SK-MEL-5 (cell line): ENCODE measurements at regions not wholly inside any gene's neighbourhood (a gene's known extent, or its start where the extent isn't known, plus 50 kb on each side); places are given as distances from the start of the nearest gene placed in this dataset.

Experiments used
- DNase-seq: peaks from one replicate; pipeline ENCODE4 v3.0.0-alpha.2; 2016; ENCODE audit warnings: low read depth, low spot score
- in situ Hi-C: cut with HindIII; loops from 2 replicates; pipeline ENCODE4 v1.10.0; 2016; ENCODE audit warnings: low sequenced_read_pairs, high pct_unique_total_duplicates, low pct_unique_long_range_greater_than_20kb

DNA sequence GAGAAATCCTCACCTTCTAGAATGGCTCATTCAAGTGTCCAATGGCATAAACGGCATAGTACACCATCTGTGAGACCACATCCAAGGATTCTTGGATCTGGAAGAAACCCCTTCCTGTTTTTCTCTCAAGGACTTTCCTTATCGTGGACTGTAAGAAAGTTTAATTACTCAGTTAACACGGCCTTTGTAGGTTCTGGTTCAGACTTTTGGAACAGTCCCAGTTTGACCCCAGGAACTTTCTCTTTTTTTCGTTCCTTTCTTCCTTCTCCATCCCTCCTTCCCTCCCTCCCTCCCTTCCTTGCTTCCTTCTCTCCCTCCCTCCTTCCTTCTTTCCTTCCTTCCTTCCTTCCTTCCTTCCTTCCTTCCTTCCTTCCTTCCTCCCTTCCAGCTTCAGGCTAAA is 343.5 kb upstream of the SMIM31 start:
- no peak for DNase-seq
- in situ Hi-C loops, result no loop called here

DNA sequence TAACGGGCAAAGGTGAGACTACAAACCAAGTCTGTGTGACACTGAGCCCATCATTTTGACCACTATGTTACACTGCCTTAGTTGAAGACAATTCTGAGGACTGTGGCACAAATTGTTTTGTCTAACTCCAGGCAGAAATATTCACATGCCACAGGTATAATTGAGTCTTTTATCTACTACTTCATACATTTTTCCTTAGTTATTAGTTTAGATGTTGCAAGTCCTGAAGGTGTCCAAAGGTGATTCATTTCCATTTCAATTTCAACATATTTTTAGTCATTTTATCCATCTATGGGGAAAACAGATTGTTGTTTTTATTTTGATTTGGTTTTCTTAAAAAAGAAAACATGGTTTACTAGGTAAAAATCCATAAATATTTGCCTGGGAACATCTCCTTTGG is 341.7 kb upstream of the SMIM31 start:
- in situ Hi-C loops, result no loop called here
- DNase-seq, result no peak

DNA sequence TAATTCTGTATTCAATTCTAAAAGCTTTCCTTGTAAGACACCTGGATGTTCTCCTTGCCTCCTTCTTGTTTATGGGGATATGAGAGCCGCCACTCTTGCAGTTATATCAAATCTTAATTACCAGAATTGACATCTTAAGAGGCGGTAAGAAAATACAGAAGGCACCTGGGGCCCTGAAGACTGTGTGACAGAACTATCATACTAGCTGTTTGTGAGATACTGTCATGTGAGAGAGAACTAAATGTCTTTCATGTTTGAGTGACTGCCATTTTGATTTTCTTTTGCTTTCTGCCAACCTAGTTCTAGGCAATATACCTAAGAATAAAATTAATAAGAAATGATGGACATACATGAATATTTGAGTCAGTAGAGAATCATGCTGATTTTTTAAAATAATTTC is 340.2 kb upstream of the SMIM31 start:
- no peak for DNase-seq
- in situ Hi-C loops, result no loop called here

DNA sequence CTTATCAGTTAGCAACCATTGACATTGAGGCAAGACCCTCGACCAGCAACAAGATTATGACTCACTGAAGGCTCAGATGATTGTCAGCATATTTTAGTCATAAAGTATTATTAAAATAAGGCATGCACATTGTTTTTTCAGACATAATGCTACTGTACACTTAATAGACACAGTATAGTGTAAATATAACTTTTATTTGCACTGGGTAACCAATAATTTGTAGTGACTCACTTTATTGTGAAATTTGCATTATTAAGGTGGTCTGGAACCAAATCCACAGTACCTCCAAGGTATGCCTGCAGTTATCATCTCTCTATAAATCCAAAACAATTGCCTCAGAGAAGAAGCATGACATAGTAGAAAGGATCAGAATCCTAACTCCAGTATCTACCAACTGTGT is 330.1 kb upstream of the SMIM31 start:
- no peak for DNase-seq
- in situ Hi-C loops, result no loop called here

DNA sequence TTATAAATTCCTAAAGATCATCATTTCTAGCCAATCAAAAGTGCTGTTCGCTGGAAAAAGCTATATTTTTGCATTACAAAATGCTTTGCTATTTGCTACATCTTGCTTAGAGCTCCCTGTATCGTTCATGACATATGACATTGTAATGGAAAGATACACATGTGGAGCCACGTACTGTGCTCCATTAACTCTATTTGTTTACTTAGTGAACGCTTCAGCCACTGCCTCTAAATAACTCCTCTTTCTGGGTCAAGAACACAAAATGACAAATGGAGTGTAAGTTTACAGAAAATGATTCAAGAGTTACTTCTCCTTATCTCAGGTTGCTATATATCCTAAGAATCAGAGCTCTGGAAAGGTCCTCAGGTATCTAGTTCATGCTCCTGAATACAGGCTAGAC is 329.1 kb upstream of the SMIM31 start:
- DNase-seq, result no peak
- in situ Hi-C loops, result no loop called here

DNA sequence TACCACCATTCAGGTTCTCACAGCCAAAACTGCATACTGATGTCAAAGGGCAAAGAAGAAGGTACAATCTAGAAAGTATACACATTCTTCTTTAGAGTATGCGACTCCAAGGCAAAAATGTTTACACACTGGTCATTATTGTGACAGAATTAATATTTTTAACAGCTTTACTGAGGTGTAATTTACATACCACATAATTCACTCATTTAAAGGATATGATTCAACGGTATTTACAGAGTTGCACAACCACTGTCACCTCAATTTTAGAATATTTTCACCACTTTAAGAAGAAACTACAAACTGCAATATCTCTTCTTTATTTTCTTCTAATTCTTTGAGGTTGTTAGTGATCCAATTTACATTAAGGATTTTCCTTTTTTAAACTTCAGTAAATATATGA is 325.4 kb upstream of the SMIM31 start:
- DNase-seq, result no peak
- in situ Hi-C loops, result no loop called here

DNA sequence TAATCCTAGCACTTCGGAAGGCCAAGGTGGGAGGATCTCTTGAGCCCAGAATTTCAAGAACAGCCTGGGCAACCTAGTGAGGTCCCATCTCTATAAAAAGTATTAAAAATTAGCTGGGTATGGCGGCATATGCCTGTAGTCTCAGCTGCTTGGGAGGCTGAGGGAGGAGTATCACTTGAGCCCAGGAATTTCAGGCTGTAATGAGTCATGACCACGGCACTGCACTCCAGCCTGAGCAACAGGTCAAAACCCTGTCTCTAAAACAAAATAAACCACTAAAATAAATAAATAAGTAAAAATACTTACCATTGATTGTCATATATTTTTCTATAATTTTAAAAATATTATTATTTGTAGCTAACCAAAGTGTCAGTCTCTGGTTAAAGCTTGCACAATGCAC is 315.6 kb upstream of the SMIM31 start:
- DNase-seq, result no peak
- in situ Hi-C loops, result no loop called here

DNA sequence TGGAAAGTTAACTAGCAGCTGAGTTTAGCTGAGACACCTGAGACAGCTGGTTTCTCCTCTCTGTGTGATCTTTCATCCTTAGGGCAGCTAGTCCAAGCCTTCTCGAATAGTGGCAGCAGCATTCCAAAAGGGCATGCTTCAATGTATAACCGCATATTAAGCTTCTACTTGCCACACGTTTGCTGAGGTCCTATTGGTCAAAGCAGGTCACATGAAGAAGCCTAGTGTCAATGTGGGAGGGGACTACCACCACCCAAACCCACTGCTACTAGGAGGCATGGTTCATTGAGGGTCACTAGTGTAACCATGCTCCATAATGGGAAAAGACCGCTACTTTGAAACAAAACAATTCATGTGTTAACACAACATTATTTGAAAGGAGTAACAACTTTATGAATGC is 314.9 kb upstream of the SMIM31 start:
- in situ Hi-C loops, result no loop called here
- peak; percentile 3 for DNase-seq

DNA sequence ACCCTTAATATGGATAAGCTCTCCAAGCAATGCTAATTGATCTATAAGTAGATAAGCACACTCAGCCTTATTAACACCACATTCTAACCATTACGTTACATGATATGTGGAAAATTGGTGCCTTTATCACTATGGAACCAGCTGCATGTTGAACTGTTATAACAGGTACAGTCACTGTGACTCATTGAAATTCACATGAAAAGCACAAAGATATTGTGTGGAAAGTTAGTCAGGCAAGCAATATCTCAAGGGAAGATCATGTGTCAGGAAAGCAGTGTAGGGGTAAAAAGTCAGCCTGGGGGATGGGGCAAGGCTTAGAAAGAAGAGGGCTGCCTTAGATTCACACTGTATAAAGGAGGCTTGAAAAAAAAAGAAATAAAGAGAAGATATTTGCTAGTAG is 313.7 kb upstream of the SMIM31 start:
- DNase-seq, result no peak
- in situ Hi-C loops, result no loop called here

DNA sequence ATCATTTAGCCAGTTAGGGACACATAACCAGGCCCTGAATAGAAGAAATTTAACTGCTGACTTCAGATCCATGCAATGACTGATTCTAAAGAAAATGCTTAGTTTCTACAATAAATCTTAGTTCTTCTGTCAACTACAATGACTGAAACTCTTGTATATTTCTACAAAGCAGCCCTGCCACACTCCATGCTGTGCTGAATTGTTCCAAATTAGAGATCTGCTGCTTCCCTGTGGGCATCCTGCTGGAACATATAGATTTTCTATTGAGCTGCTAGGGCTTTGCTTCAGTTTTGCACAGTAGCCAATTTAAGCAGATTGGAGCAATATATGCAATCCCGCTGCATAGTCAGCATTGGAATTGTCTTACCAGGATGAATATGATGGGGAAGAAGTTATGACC is 312.8 kb upstream of the SMIM31 start:
- DNase-seq, result no peak
- in situ Hi-C loops, result no loop called here

DNA sequence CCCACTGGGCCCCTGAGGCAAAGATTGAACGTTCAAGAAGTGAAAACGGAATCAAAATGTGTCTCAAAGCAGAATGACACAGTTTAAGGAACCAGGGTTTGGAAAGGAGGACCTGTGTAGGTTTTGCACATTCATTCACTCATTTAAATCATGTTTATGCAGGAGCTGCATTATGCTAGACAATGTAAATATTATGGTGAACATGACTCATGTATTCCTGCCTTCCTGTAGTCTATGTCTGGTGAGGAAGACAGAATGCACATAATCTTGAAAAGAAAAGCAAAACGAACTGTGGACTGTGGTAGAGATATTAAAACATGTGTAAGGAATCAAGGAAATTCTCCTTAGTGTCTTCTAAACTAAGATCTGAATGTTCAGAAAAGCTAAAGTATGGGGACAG is 311.8 kb upstream of the SMIM31 start:
- no peak for DNase-seq
- in situ Hi-C loops, result no loop called here

DNA sequence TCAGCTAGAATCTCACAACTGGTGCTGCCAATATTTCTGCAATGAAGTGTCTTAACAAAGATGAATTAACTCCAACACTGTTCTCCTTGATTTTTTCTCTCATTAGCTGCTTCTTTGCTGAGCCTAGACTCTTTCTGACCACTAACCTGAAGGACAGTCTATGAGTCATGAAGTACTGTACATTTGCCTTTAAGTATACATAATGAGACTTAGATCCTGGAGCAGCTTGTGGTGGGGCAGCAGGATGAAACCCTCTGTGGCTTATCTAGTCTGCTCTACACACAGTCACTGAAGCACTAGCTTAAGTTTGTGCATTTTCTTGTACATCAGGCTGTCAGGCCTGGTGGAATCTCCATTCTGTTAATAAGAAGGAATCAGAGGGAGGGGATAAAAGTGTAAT is 307.4 kb upstream of the SMIM31 start:
- in situ Hi-C loops, result no loop called here
- no peak for DNase-seq

DNA sequence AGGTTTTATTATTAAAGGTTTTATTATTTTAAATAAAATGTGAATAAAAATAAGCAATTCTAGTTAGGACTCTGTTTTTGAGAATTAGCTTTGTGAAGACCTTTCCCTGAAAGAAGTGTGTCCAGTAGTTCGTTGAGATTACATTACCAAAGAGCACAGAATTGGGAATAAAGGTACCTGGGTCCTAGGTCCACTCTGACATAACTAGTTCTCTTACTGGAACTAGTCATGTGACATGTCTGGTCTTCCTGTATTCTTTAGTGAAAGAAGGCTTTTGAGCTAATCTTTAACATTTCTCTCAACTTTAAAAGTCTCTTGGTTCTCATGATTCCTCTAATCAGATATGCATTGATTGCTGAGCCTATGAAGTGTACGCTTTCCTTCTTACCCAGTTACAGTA is 292.0 kb upstream of the SMIM31 start:
- DNase-seq, result no peak
- in situ Hi-C loops, result no loop called here

DNA sequence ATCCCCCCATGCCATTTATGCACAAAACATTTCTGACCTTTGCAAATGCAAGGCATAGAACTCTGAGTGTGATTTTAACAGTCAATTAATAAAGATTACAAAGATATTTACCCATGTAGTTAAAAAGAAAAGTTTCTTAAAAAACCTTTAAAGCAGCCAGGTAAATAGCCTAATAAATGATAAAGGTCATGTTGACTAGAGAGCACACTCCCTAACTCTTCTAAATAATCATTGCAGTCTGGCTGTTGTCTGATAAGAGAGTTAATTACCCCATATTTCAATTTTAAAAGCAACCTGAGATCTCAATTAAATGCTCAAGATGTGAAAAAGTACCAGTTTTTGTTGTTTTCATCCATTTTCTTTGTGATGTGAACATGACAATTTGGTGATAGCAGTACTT is 291.5 kb upstream of the SMIM31 start:
- in situ Hi-C loops, result no loop called here
- DNase-seq, result no peak

DNA sequence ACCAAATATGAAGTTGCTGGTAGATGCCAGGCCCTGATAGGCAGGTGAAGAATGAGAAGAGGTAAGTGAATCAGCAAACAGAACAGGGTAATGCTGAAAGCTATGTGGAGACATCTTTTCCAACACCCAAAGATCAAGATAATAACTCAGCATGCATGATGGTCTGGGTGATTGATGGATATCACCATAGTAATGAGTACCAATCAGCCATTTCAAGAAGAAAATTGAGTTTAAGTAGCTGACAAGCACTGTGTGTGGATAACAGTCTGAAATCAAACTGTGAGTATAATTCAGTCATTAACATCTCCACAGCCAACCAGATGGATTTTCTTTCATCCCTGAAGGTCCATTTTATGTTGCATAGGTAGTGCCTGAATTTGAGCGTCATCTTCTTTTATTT is 289.6 kb upstream of the SMIM31 start:
- in situ Hi-C loops, result no loop called here

DNA sequence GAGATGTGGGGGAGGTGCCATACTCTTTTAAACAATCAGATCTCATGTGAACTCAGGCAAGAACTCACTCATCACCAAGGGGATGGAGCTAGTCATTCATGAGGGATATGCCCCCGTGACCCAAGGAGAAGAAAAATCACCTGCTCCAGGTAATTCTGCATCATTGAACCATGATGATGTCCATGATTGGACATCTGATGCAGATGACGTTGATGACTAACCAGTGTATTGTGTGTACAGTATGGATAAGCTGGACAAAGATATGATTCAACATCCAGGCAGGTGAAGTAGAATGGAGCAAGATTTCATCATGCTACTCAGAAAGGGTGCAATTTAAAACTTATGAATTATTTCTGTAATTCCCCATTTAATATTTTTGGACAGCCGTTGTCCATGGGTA is 286.4 kb upstream of the SMIM31 start:
- no peak for DNase-seq
- in situ Hi-C loops, result no loop called here

More for the DNA sequence above, 289.6 kb upstream of the SMIM31 start:
- no peak for DNase-seq

DNA sequence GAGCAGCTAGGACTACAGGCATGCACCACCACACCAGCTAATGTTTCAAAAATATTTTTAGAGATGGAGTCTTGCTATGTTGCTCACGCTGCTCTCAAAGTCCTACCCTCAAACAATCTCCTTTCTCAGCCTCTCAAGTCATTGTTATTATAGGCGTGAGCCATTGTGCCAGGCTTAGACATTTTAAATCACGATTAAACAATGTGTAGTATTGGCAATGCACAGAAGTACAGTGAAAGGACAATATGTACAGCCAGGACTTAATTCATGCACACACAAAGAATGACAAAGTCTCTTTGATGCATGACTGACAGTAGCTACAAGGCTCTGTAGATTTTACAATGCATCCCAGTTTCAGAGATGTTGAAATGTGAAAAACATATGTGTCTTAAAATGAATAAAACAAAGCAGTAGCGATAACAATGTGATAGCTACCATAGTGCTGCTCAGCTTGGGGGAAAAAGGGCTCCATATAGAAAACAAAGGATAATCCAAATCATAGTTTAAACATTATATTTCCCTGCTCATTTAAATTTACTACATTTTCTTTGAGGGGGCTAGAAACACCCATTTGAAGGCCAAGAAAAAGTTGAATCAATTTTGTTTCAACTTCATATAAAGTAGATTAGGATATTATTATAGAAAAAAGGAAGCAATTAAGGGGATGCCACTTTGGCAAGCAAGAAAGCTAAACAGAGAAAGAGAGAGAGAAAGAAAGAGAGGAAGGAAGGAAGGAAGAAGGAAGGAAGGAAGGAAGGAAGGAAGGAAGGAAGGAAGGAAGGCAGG is 272.4 kb upstream of the SMIM31 start:
- in situ Hi-C loops, result no loop called here
- DNase-seq, result no peak

DNA sequence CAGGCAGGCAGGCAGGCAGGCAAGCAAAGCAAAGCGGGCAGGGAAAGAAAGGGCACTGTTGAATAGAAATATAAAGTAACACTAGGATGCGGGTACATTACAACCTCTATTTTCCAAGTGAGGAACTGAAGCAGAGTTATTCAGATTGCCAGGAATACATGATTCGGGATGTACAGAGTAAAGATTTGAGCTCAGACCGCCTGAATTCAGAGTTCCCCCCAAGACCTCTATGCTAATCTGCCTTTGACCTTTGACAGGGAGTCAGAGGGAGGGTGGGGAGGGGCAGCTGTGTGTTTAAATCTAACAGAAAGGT is 271.9 kb upstream of the SMIM31 start:
- no peak for DNase-seq
- in situ Hi-C loops, result no loop called here

DNA sequence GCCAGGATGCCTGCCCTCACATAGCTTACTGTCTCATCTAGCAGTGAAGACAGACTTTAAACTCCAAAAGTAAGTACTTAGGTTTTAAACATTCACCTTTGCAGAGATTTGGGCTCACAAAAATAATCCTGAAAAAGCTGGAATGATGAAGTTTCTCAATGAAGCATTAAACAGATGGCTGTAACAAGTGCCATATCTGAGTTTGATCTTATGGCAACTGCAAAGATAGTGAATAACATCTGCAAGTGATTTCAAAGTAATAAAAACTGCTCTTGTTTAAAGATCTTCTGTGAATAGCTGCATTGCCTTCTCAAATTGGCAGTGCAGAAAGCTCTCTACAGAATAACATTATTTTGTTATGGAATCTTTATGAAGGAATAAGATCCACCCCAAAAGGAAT is 271.2 kb upstream of the SMIM31 start:
- in situ Hi-C loops, result no loop called here
- DNase-seq, result no peak

DNA sequence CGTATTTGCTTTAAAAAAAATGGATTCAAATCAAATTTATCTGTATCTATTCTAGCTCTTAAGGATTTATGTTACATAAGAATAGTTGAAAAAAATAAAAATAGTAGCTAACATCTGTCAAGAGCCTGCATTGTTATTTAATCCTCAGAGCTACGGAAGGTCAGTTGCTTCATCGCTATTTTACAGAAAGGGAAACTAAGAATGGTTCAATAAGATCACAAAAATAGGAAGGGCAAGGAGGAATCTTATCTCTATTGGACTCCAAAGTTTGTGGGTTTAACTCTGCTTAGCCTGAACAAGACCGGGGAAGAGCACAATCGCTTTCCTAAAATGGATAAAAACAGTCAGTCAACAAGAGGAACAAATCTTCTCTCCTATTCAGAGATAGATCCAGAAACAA is 270.2 kb upstream of the SMIM31 start:
- in situ Hi-C loops, result no loop called here
- no peak for DNase-seq
